ENCODE measurements at regions not wholly inside any gene's neighbourhood (a gene's known extent, or its start where the extent isn't known, plus 50 kb on each side); places are given as distances from the start of the nearest gene placed in this dataset.

- TF ChIP-seq POLR2A (IDR thresholded peaks at IDR 0.05; ENCODE audit: low read depth, low read length) (no peak), POLR2AphosphoS5 (IDR thresholded peaks at IDR 0.05; ENCODE audit: low read depth, low read length) (no peak), TAF1 (IDR thresholded peaks at IDR 0.05; ENCODE audit: borderline replicate concordance, low read depth, low read length) (no peak)
- FAIRE-seq = no peak
- DNase-seq (ENCODE audit: insufficient read length) = no peak
Measured at GRCh38 chr3:188000361-188000861, 153.5 kb upstream of the LPP start.

DNA sequence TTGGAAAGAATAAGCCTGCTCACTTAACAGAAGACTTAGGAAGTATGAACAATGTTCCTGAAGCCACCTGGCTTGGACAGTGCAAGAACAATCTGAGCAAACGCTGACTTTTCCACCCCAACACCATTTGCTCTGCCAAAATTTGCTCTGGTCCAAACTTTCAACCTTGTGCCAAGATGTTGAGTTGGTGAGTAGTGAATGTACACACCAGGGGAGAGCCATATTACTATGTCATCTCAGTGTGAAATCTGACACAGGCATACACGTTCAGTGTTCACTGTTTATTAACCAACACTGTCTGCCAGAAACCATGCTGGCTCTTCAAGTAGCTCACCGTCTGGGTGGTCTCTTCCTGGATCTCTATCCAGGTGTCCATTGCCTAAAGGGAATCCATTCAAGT, 152.9 kb upstream of the LPP start:
- no peak for TF ChIP-seq TAF1 (IDR thresholded peaks at IDR 0.05; ENCODE audit: borderline replicate concordance, low read depth, low read length)
- no peak for TF ChIP-seq POLR2AphosphoS5 (IDR thresholded peaks at IDR 0.05; ENCODE audit: low read depth, low read length)
- no peak for TF ChIP-seq POLR2A (IDR thresholded peaks at IDR 0.05; ENCODE audit: low read depth, low read length)
- no peak for DNase-seq (ENCODE audit: insufficient read length)
- FAIRE-seq = no peak

- no peak for FAIRE-seq
- DNase-seq (ENCODE audit: insufficient read length) = no peak
Measured at GRCh38 chr3:188001926-188002325, 152.0 kb upstream of the LPP start.

DNA sequence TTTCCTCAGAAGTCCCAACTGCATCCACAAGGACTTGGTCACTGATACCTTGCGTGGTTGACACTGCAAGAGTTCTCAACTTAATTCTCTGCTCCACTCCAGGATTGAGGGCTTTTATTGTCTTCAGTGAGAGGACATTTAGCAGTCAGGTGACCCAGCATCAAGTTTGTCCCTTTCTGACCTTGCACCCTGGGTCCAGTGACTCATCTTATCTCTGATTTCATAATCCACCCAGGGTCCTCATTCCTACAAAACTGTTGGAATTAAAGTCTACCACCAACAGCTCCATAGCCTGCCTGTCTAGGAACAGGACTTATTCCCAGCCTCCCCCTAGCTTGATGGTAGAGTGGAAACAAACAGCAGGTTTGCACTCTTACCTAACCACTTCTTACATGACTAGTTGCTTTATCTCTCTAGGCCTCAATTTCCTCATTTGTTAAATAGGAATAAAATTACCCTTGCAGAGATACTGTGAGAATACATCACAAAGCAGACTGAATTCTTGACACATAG, 151.3 kb upstream of the LPP start:
- no peak for FAIRE-seq
- no peak for DNase-seq (ENCODE audit: insufficient read length)
- TF ChIP-seq POLR2AphosphoS5 (IDR thresholded peaks at IDR 0.05; ENCODE audit: low read depth, low read length) (no peak), POLR2A (IDR thresholded peaks at IDR 0.05; ENCODE audit: low read depth, low read length) (no peak), TAF1 (IDR thresholded peaks at IDR 0.05; ENCODE audit: borderline replicate concordance, low read depth, low read length) (no peak)

More at GRCh38 chr3:188001926-188002325, 152.0 kb upstream of the LPP start:
- no peak for TF ChIP-seq POLR2A (IDR thresholded peaks at IDR 0.05; ENCODE audit: low read depth, low read length)
- TF ChIP-seq POLR2AphosphoS5 (IDR thresholded peaks at IDR 0.05; ENCODE audit: low read depth, low read length) = no peak
- TF ChIP-seq TAF1 (IDR thresholded peaks at IDR 0.05; ENCODE audit: borderline replicate concordance, low read depth, low read length) = no peak

- DNase-seq (ENCODE audit: insufficient read length) = no peak
- no peak for FAIRE-seq
- TF ChIP-seq POLR2A (IDR thresholded peaks at IDR 0.05; ENCODE audit: low read depth, low read length) (no peak), POLR2AphosphoS5 (IDR thresholded peaks at IDR 0.05; ENCODE audit: low read depth, low read length) (no peak), TAF1 (IDR thresholded peaks at IDR 0.05; ENCODE audit: borderline replicate concordance, low read depth, low read length) (no peak)
Measured at GRCh38 chr3:188003188-188004171, 150.5 kb upstream of the LPP start.

- FAIRE-seq = no peak
- TF ChIP-seq POLR2A (IDR thresholded peaks at IDR 0.05; ENCODE audit: low read depth, low read length) (no peak), POLR2AphosphoS5 (IDR thresholded peaks at IDR 0.05; ENCODE audit: low read depth, low read length) (no peak), TAF1 (IDR thresholded peaks at IDR 0.05; ENCODE audit: borderline replicate concordance, low read depth, low read length) (no peak)
- DNase-seq (ENCODE audit: insufficient read length) = no peak
Measured at GRCh38 chr3:188006726-188007393, 147.1 kb upstream of the LPP start.

- DNase-seq (ENCODE audit: insufficient read length) (no peak), FAIRE-seq (no peak)
Measured at GRCh38 chr3:188007897-188008296, 146.1 kb upstream of the LPP start.

GRCh38 chr3:188008582-188009213, 145.3 kb upstream of the LPP start:
- no peak for DNase-seq (ENCODE audit: insufficient read length)
- TF ChIP-seq POLR2AphosphoS5 (IDR thresholded peaks at IDR 0.05; ENCODE audit: low read depth, low read length) (no peak), POLR2A (IDR thresholded peaks at IDR 0.05; ENCODE audit: low read depth, low read length) (no peak), TAF1 (IDR thresholded peaks at IDR 0.05; ENCODE audit: borderline replicate concordance, low read depth, low read length) (no peak)
- no peak for FAIRE-seq

More at GRCh38 chr3:188007897-188008296, 146.1 kb upstream of the LPP start:
- no peak for TF ChIP-seq POLR2A (IDR thresholded peaks at IDR 0.05; ENCODE audit: low read depth, low read length)
- TF ChIP-seq POLR2AphosphoS5 (IDR thresholded peaks at IDR 0.05; ENCODE audit: low read depth, low read length) = no peak
- TF ChIP-seq TAF1 (IDR thresholded peaks at IDR 0.05; ENCODE audit: borderline replicate concordance, low read depth, low read length) = no peak

GRCh38 chr3:188010478-188010877, 143.5 kb upstream of the LPP start:
- TF ChIP-seq POLR2AphosphoS5 (IDR thresholded peaks at IDR 0.05; ENCODE audit: low read depth, low read length) (no peak), POLR2A (IDR thresholded peaks at IDR 0.05; ENCODE audit: low read depth, low read length) (no peak), TAF1 (IDR thresholded peaks at IDR 0.05; ENCODE audit: borderline replicate concordance, low read depth, low read length) (no peak)
- FAIRE-seq (no peak), DNase-seq (ENCODE audit: insufficient read length) (no peak)

DNA sequence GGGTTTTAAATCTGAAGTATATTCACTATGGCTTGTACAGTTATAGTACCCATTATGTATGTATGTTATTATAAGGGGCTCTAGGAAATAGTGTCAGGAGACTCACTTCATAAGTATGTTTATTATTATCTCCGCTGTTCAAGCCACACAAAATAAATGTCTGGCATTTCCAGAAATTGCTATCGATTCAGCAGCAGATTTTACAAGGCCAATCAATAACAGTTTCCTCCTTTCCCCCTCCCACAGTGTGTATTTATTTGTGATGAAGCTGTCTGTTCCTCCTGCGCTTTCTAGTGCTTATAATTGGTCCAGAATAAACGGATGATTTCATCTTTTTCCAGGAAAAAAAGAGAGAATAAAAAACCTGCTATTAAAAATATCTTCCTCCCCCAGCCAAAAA, 134.2 kb upstream of the LPP start:
- FAIRE-seq (no peak), DNase-seq (ENCODE audit: insufficient read length) (no peak)
- TF ChIP-seq POLR2AphosphoS5 (IDR thresholded peaks at IDR 0.05; ENCODE audit: low read depth, low read length) = no peak
- TF ChIP-seq TAF1 (IDR thresholded peaks at IDR 0.05; ENCODE audit: borderline replicate concordance, low read depth, low read length) = no peak
- no peak for TF ChIP-seq POLR2A (IDR thresholded peaks at IDR 0.05; ENCODE audit: low read depth, low read length)

DNA sequence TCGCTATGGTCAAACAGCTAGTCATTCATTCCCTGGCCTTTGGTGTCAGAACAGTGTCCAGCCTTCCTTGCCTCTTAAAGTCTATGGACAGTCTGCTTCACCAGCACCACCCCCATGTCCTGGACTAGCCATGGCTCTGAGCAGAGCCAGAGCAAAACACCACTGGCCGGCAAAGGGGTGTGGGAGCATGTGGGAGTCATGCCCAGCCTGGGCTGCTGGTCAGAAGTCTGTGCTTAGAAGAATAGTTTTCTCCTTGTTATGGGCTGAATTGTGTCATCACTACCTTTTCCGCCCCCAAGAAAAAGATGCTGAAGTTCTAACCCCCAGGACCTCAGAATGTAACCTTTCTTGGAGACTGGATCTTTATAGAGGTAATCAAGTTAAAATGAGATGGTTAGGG, 132.9 kb upstream of the LPP start:
- no peak for TF ChIP-seq POLR2A (IDR thresholded peaks at IDR 0.05; ENCODE audit: low read depth, low read length)
- TF ChIP-seq TAF1 (IDR thresholded peaks at IDR 0.05; ENCODE audit: borderline replicate concordance, low read depth, low read length) = no peak
- TF ChIP-seq POLR2AphosphoS5 (IDR thresholded peaks at IDR 0.05; ENCODE audit: low read depth, low read length) = no peak
- FAIRE-seq (no peak), DNase-seq (ENCODE audit: insufficient read length) (no peak)
